Amniotic stem cell (primary cell): ENCODE measurements at regions not wholly inside any gene's neighbourhood (a gene's known extent, or its start where the extent isn't known, plus 50 kb on each side); places are given as distances from the start of the nearest gene placed in this dataset.
A peak's percentile ranks its signal among the peaks of the same experiment; 100 is the strongest.

Experiments
- DNase-seq: peaks from one replicate; lab custom pipeline; 2025; lab: John Stamatoyannopoulos, UW

DNA sequence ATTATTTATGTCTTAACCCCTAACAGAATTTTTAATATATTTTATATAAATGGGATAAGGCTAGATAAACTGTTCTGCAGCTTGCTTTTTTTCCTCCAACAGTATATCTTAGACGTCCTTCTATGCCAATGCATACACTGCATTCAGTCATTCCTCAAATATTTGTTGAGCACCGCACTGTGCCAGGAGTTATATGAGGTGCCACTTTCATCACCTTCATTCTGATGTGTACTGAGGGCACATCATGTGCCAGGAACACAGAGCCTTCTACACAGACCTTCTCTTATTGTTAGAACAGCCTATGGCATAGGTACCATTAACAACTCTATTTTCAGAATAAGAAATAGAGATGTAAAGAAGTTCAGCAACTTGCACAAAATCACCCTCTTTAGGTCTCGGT, 570.1 kb downstream of the CDK5RAP2 start:
- no peak for DNase-seq

DNA sequence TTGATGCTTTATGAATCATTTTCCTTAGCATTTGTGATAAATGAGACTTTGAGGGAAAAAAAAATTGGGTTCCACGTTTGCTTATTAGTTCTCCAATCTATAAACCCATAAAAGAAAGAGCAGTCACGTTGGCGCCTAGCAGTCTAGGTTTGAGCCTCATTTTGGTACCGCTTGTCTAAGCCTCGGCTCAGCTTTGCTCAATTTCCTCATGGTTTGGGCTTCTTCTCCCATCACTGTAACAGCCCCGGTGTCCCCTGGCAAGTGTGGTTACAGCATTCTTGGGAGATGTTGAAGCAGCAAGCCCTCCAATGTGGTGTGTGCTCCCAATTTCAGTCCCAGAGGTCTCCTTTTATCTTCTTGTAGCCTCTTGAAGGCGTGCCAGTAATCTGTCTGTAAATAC, 578.4 kb downstream of the CDK5RAP2 start:
- DNase-seq = no peak

DNA sequence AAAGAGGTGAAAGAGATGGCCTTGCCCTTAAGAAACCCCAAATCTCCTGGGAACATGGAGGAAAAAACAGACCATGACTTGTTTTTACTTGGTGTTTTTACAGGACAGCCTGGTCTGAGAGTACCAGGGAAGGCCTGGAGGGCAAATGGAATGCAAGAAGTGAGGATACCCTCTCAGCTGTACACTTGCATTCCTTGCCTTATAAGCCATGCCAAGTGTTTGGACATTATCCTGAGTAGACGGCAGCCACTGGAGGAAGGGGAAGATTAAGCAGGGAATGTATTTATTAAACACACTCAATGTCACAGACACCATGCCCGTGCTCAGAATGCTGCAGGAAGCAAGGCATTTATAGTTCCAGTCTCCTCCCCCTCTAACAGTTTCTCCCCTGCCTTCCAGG, 581.4 kb downstream of the CDK5RAP2 start:
- no peak for DNase-seq

DNA sequence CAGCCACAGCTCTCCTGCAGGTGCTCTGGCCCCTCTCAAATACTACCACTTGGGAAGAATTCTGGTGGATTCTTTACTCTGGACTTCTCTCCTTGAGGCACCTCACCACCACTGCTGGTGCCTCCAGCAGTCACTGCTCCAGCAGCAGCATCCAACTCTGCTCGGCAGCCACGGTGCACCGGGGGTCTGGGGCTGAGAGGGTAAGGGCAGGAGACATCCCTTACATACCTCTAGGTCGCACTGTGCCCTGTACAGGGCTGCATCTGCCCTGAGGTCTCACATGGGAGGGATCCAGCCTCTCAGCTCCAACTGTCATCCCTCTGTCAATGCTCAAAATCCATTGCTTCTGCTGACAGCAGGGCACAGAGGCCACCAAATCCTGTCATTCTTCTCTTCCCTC, 588.2 kb downstream of the CDK5RAP2 start:
- DNase-seq = no peak

DNA sequence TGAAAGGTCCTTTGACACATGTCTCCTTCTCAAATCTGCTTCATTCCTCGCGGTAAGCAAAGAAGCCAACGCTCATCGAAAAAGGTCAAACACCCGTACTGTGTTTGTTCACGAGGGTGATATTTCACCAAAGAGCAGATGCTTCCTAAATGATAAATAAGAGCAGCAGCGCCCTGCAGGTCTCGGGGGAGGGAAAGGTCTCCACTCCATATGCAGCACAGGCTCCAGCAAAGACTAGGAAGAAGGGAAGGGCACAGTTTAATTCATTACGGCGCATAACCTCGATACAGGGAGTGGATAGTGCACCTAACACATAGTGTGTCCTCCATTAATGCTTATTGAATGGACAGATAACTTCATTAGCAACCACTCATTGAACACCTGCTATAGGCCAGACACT, 593.3 kb downstream of the CDK5RAP2 start:
- no peak for DNase-seq

DNA sequence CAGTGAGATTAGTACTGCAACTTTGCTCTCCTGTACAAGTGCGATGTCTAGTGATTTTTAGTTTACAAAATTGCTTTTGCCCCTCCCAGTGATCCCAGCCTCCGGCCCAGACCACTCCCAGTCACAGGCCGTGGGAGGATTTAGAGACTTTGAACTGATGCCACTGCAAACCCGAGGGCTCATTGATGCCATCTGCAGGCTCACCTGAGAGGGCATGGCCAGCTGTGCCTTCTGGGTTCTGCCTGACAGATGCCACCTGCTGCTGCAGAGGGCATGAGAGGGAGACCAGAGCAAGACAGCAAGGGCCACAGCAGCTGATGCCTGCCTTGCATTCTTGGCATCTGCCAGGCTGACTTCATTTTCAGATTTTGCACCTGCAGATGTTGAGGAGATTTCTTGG, 593.8 kb downstream of the CDK5RAP2 start:
- no peak for DNase-seq

DNA sequence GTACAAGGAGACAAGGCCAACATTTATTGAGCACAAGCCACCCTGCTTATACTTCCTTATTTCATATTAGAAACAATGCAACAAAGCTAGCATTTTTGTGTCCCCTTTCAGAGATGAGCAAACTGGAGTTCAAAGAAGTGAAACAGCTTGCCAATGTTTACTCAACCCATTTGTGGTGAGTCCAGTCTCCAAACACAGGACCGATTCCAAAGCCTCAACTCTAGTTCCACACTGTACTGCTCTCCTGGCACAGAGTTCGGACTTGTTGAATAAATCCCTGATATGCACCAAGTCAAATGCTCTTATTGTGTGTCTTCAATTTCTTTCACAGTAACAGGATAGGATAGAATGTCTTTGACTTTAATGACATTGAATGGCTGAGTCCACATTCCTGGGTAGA, 604.8 kb upstream of the BRINP1 start:
- DNase-seq = no peak

DNA sequence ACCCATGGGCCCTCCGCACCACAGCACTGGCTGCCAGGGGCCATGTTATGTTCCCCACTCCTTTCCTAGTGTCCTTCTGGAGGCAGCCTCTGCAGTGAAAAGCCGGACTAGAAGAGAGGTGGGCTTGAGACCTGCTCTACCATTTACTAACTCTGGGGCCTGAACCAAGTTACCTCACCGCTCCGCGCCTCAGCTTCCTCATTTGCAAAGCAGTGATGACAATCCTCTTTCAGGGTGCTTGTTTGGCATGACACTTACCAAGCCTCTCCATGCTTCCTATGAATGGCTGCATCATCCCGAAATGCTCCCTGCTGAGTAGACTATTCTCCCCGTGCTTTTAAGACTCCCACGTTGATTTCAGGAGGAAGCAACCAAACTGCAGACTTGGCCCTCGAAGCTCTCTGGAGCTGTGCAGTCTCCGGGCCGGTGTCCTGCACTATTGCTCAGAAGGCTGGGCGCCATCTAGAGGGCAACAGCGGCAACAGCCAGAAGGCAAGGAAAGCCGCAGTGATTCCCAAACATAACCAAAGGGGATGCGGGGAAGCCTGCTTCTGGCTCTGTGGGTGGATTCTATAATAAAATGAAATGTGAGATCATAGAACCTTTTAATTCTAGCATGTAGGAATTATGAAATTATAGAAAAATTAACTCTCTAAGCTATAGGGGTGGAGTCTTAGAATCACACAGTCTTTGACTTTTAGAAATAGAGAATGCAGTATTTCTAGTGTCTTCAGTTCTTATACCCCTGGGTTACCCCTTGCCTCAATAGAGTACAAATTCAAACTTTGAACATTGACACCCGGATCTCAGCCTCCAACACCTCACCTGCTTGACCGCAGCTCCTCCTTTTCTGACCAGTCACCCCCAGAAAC, 599.8 kb upstream of the BRINP1 start:
- peak; percentile 58 for DNase-seq

DNA sequence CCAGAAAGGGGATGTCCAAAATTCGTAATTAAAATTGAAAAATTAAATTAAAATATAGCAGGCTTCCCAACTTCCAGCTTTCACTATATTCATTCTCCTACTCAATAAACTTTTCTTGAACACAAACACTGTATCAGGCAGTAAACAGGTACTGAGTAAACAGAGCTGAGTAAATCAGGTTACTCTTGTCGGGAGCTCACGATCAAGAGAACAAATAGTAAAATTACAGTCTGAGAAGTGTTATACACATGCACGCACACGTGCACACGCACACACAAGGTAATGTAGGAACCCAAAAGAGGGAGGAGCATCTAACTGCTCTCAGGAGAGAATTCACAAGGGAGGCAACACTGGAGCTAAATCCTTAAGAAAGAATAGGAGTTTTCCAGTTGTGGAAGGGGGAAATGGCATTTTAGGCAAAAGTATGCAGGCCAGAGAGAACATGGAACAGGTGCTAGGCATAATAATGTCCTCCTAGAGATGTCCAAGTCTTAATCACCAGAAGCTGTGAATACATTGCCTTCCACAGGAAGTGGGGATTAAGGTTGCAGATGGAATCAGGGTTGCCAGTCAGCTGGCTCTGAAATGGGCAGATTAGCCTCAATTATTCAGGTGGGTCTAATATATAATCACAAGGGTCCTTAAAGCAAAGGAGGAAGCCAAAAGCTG, 598.8 kb upstream of the BRINP1 start:
- no peak for DNase-seq

DNA sequence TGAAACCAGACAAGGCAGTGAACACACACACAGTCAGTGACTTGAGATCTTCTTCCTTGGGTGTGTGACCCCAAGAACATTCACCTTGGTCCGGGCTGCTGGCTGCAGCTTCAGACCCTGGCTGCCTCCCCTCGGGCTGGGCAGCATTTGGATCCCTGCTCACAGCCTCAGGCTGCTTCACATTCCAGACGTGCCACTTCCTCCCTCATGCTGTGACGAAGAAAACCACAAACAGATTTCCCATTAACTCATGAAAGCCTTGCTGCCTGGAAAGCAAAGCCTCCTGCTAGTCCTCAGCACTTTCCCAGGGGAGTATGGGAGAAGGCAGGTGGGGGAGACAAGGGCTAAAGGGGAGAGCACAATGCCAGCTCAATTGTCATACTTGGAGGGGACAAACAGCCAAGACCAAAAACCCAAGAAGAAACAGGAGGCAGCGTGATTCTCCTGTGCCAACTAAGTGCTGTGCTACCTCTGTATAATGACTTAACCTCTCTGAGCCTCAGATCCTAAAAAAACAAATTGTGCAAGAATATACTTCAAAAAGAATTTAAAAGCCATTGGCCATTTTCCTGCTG, 594.6 kb upstream of the BRINP1 start:
- DNase-seq = peak; percentile 76

DNA sequence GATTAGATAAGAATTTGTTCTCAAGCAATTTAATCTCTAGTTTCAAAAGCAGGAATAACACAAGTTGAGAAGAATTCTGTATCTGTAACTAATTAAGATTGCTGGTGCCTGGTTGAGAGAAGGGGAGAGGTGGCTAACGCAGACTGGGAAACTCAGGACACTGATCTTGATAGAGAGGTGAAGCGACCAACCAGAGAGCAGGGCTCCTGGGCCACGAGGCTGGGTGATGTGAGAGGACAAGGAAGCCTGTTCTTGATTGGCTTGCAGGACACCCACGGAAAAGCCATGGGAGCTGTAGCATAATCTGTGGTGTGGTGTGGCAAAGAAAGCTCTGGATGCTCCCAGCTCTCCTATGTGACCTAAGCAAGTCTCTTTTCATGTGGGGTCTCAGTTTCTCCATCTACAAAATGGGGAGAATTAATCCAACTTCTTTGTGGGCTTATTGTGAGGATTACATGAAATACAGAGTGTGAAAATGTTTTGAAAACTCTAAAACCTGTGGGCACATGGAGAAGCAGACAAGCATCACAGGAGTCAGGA, 594.1 kb upstream of the BRINP1 start:
- peak; percentile 70 for DNase-seq

DNA sequence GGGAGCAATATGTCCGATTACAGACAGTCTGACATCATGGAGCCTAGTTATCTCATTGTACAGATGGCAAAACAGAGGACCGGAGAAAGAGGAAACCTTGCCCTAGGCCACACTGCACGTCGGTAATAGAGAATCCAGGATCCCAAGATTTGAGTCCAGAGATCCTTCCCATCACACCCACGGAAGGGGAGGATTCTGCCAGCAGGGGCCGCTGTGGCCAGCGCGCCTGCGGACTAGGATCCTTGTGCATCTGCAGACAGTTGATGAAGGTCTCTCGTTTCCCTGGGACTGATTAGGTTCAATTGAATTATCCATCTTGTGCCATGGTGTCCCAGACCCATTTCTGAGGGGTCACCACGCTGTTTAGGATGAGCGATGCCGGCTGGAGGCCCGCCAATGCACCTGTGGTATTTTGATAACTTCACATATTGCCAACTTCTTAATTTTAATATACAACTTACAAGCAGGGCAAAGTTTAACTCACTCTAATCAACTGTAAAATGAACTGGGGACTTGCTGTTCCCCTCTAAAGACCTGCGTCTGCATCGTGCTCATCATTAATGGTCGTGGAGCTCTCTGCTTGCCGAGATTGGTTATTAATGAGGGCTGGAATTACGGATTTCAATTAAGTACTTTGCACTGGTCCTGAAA, 592.7 kb upstream of the BRINP1 start:
- DNase-seq = no peak

DNA sequence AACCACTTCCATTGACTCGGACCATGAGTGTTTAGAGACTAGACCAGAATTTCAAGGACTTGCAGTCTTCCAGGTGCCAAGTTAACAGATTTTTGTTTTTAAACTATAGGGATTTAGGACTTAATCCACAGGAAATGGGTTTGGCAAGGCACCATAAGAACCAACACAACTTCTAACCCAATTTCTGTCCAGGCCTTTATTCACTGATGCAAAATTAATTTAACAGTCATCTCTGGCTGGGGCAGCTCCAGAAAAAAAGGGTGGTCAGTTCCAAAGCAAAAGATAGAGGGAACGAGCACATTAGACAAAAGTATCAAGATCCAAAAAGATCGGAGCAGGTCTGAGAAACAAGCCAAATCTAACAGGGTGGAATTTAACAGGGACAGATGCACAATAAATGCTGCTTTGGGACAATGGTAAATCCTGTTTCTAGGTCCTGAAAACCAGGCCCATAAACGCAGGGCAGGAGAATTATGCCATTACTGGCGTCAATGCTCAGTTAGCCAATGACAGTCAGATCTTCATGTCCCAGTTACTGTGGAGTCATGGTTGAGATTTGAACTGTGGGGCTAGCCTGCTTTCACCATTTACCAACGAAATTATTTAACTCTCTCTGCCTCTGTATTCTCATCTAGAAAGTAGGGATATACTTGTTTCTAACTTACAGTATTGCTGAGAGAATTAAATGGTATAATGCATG, 590.8 kb upstream of the BRINP1 start:
- no peak for DNase-seq

DNA sequence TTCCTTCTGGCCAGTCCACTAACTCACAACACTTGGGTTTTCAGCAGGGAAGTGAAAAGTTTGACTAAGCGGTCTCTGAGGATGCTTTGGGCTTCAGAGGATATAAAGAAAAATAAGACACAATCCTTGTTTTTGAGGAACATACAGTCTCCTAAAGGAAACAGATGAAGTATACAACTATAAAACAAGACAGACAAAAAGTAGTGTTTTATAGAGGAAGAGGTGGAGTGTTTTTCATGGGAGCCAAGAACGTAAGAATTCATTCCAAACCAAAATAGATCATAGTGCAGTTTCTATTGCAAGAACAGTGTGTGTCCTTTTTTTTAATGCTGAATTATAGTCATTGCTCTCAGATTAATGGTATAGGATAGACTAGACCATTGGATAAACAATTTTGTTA, 586.9 kb upstream of the BRINP1 start:
- no peak for DNase-seq

DNA sequence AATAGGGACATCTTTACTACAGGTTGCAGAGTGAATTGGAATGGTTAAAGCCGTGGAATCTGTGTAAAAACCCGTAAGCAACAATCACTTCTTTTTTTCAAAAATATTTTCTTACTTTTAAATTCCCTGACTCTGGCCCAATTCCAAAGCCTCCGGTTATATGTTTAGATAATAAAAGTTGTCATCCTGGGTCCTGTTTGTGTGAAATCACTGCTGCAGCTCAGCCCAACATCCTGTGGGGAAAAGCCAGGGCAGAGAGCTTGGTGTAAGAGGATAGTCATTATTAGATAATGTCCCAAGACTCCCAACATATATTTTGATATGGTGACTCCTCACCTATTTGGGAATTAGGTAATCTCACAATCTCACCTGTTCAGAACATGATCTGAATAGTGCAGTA, 586.0 kb upstream of the BRINP1 start:
- no peak for DNase-seq

DNA sequence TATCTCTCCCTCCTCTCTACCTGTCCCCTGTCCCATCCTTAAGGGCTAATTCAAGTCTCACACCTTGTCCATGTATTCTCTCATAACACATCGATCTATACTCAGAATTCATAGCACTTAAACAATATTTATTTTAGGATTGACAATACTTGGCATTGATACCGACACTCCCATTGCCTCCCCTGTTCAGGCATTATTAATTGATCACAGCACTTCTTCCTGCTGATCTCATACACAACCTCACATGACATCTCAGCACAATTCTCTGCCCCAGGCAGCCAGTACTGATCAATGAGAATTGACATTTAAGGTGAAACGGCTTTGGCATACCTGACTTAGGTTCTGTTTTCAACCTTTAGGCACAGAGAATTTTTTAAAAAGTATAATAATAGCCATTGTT, 582.4 kb upstream of the BRINP1 start:
- no peak for DNase-seq

DNA sequence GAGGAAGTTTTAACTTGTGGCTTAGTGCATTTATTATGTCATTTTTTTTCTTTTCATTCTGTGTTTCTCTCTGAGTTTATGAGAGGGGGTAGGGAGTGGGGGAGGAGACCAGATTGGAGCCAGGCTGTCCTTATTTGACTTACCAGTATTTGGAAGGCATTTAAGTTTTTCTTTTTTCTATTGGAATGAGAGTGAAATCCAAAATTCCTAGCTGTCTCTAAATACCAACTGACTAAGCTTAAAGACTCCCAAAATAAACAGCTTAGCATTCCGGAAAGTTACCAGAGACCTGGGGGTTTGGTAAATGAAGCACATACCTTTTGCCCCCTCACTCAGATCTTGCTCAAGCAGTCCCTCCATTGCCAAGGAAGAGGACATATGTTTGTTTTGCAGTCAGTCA, 581.9 kb upstream of the BRINP1 start:
- DNase-seq = peak; percentile 41

DNA sequence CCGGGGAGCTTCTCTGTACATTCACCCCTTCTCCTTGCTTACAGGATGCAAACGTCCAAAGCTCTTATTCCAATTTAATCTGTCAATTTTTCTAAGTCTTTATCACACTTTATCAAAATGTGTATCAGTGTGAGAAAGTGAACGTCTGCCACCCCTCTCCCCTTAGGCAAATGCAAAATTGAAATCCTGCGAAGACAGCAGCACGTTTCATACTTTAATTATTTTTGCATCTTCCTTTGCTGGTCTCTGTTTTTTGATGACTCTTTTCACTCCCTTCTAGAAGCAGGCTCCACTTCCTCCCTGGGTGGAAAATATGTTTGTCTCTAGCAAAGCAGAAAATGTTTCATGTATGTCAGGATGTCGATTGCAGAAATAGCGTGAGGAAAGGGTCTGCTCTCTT, 576.5 kb upstream of the BRINP1 start:
- no peak for DNase-seq

DNA sequence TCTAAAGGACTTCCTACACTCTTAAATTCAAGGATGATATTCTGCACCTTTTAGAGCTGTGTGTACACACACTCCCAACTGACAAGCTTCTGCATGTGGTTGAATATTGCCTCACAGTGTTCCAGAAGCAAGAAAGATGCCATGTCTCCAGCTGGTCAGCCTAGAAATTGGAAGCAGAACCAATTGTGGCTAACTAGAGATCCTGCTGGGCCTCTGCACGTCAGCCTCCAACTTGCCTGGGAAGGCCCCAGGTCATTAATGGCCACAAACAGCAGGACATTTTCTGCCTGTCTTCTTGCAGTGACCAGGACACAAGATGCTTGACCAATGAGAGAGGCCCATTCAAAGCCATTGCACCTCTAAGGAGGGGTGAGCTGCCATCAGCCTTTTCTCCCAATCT, 571.9 kb upstream of the BRINP1 start:
- DNase-seq = no peak

DNA sequence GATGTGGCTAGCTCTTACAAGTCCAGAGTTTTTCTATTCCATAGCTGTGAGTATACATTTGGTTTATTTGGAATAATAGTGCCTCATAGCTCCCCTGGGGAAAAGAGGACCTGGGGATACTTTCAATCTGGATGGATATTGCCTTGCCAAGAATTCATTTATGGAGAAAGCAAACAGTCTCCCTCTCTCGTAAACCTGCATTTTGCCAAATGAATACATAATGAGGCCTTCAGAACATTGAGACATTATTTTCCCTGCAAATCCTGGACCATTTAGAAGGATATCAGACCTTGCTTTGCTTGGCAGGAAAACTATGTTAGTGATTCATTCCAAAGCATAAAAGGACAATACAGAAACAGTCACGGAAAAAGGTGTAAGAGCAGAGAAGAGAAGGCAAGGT, 569.6 kb upstream of the BRINP1 start:
- no peak for DNase-seq

DNA sequence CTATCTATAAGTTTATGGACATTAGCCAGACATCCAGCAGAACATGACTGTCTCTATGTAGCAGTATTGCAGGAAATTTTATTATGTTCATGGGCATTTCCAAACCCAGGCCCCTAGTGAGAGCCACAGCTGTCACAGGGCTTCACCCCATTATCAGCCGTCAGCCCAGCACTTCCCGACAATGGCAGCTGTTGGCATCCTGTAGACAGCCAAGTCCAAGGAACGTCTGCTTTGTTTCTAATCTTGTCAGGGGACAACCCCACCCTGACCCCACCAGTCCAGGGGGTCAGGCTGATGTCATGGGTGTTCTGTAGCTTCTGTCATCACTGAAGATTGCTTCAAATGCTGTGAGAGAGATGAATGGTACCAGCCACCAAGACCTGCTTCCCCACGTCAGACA, 565.3 kb upstream of the BRINP1 start:
- no peak for DNase-seq

DNA sequence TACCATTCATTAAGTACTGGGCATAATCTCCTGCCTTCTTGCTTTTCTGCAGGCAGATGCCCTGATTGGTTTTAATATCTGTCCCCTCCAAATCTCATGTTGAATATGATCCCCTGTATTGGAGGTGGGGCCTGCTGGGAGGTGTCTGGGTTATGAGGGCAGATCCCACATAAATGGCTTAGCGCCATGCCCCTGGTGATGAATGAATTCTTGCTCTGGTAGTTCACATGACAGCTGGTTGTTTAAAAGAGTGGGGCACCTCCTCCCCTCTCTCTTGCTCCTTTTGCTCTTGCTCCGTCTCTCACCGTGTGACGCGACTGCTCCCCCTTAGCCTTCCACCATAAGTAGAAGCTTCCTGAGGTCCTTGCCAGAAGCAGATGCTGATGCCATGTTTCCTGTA, 564.0 kb upstream of the BRINP1 start:
- no peak for DNase-seq
